ENCODE measurements at regions not wholly inside any gene's neighbourhood (a gene's known extent, or its start where the extent isn't known, plus 50 kb on each side); places are given as distances from the start of the nearest gene placed in this dataset.

DNA sequence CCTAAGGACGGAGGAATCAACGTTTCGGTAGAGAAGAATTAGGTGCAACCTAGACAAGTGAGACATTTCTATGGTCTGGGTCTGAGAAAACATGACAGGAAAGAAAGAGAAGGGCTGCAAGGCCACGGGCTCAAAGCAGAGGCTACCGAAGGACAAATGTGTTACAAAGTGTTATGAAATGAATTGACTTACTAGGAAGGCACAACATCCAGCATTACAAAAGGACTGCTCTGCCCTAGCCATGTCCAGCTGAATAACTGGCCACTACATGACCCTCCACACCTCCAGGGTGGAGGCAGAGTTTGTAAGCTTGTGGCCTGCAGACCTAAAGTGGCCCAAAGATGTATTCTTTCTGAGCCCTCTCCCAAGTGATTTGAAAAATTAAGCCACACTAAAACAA, 133.6 kb downstream of the GDAP2 start:
- intact Hi-C loops (cut with micrococcal nuclease), result no loop called here
- WGBS (ENCODE audit: insufficient coverage), result 85% methylated on average over 5 of the region's 5 CpGs
- H3K9me3 Mint-ChIP-seq, result peaks cover 0 to 3% of the 10 kb centered on the region in 2 donors

DNA sequence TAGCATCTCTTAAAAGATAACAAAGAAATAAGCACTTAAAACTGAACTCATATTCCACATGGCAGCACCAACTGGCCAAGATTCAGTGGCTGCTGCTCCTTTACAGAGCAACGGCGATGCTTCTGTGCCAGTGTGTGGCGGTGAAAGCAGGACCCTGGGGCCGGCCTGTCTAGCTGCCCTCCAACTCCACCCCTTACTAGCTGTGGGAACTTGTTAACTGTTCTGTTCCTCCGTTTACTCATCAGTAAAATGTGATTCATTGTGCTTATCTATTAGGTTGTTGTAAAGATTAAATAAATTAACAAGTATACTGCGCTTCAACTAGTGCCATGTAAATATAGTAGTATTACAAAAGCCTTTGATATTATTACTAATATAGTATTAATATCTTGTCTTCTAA, 133.2 kb downstream of the GDAP2 start:
- DNase-seq, result no peak
- WGBS (ENCODE audit: insufficient coverage), result 95% methylated on average over 4 of the region's 6 CpGs
- no peaks in the 10 kb centered on the region for H3K4me1 Mint-ChIP-seq
- ATAC-seq, result no peak
- Histone ChIP-seq H3K36me3 (ENCODE audit: control insufficient read depth, insufficient read depth, low read length) (no peaks in the 10 kb centered on the region), H3K4me3 (ENCODE audit: low read length) (no peak overlapping the region), H3K9me3 (ENCODE audit: control insufficient read depth, insufficient read depth, low read length) (no peaks in the 10 kb centered on the region), H3K27me3 (ENCODE audit: control insufficient read depth, insufficient read depth, low read length) (no peaks in the 10 kb centered on the region), H3K4me1 (ENCODE audit: control insufficient read depth, insufficient read depth, low read length) (no peaks in the 10 kb centered on the region), H3K27ac (ENCODE audit: low read length) (no peak overlapping the region)
- H3K27ac Mint-ChIP-seq, result no peak overlapping the region
- H3K36me3 Mint-ChIP-seq, result no peaks in the 10 kb centered on the region
- TF ChIP-seq, protein P1, sequence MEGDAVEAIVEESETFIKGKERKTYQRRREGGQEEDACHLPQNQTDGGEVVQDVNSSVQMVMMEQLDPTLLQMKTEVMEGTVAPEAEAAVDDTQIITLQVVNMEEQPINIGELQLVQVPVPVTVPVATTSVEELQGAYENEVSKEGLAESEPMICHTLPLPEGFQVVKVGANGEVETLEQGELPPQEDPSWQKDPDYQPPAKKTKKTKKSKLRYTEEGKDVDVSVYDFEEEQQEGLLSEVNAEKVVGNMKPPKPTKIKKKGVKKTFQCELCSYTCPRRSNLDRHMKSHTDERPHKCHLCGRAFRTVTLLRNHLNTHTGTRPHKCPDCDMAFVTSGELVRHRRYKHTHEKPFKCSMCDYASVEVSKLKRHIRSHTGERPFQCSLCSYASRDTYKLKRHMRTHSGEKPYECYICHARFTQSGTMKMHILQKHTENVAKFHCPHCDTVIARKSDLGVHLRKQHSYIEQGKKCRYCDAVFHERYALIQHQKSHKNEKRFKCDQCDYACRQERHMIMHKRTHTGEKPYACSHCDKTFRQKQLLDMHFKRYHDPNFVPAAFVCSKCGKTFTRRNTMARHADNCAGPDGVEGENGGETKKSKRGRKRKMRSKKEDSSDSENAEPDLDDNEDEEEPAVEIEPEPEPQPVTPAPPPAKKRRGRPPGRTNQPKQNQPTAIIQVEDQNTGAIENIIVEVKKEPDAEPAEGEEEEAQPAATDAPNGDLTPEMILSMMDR (IDR thresholded peaks at IDR 0.05), result no peak
- no peak overlapping the region for H3K4me3 Mint-ChIP-seq
- H3K27me3 Mint-ChIP-seq (ENCODE audit: low read depth in 2 of 2), result peaks cover 18 to 29% of the 10 kb centered on the region in 2 donors
- peaks cover 0 to 3% of the 10 kb centered on the region in 2 donors for H3K9me3 Mint-ChIP-seq
- intact Hi-C loops (cut with micrococcal nuclease), result no loop called here

More for the DNA sequence above, 133.6 kb downstream of the GDAP2 start:
- no peak overlapping the region for H3K4me3 ChIP-seq (ENCODE audit: low read length)
- no peaks in the 10 kb centered on the region for H3K36me3 ChIP-seq (ENCODE audit: control insufficient read depth, insufficient read depth, low read length)
- no peak overlapping the region for H3K27ac ChIP-seq (ENCODE audit: low read length)
- no peaks in the 10 kb centered on the region for H3K9me3 ChIP-seq (ENCODE audit: control insufficient read depth, insufficient read depth, low read length)
- DNase-seq (no peak), ATAC-seq (no peak)
- H3K4me1 ChIP-seq (ENCODE audit: control insufficient read depth, insufficient read depth, low read length), result no peaks in the 10 kb centered on the region
- TF ChIP-seq, protein P1 (IDR thresholded peaks at IDR 0.05), result no peak
- Mint-ChIP-seq H3K27ac (no peak overlapping the region), H3K36me3 (no peaks in the 10 kb centered on the region), H3K4me1 (no peaks in the 10 kb centered on the region), H3K4me3 (no peak overlapping the region), H3K27me3 (ENCODE audit: low read depth in 2 of 2) (peaks cover 19 to 29% of the 10 kb centered on the region in 2 donors)
- no peaks in the 10 kb centered on the region for H3K27me3 ChIP-seq (ENCODE audit: control insufficient read depth, insufficient read depth, low read length)

DNA sequence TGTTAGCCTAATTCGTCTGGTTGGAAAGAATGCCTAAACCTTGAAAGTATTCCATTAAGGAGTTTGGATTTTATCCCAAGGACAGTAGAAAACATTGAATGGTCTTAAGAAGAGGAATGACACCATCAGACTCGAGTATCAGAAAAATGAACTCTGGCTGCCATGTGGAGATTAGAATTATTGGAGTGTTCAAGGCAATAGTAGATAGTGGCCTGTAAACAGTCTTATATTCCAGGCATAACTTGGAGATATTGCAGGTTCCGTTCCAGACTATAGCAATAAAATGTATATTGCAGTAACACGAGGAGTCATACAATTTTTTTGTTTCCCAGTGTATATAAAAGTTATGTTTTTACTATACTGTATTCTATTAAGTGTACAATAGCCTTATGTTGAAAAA, 130.9 kb downstream of the GDAP2 start:
- H3K27ac Mint-ChIP-seq, result no peak overlapping the region
- no peaks in the 10 kb centered on the region for H3K27me3 ChIP-seq (ENCODE audit: control insufficient read depth, insufficient read depth, low read length)

More for the DNA sequence above, 130.9 kb downstream of the GDAP2 start:
- WGBS (ENCODE audit: insufficient coverage), result 63% methylated on average over 2 of the region's 4 CpGs
- intact Hi-C loops (cut with micrococcal nuclease), result no loop called here
- Mint-ChIP-seq H3K9me3 (no peaks in the 10 kb centered on the region), H3K4me1 (no peaks in the 10 kb centered on the region), H3K36me3 (no peaks in the 10 kb centered on the region), H3K4me3 (no peak overlapping the region), H3K27me3 (ENCODE audit: low read depth in 2 of 2) (peaks cover 14 to 18% of the 10 kb centered on the region in 2 donors)
- H3K4me1 ChIP-seq (ENCODE audit: control insufficient read depth, insufficient read depth, low read length), result no peaks in the 10 kb centered on the region
- TF ChIP-seq, protein P1 (IDR thresholded peaks at IDR 0.05), result no peak
- H3K9me3 ChIP-seq (ENCODE audit: control insufficient read depth, insufficient read depth, low read length), result no peaks in the 10 kb centered on the region
- no peak overlapping the region for H3K4me3 ChIP-seq (ENCODE audit: low read length)
- DNase-seq (no peak), ATAC-seq (no peak)
- no peak overlapping the region for H3K27ac ChIP-seq (ENCODE audit: low read length)
- H3K36me3 ChIP-seq (ENCODE audit: control insufficient read depth, insufficient read depth, low read length), result no peaks in the 10 kb centered on the region
